DND-41 (cell line): ENCODE measurements at regions not wholly inside any gene's neighbourhood (a gene's known extent, or its start where the extent isn't known, plus 50 kb on each side); places are given as distances from the start of the nearest gene placed in this dataset.

Experiments
- ATAC-seq: fragments of 200-7000 bp; cut with Tn5 transposase; 3 replicates; pipeline ENCODE4 v1.9.1; 2021; ENCODE audit warnings: low read depth; ENCODE audit not compliant: insufficient read depth
- DNase-seq: peaks from one replicate; pipeline ENCODE4 v3.0.0-alpha.2; 2020
- H2AFZ ChIP-seq: 2 replicates; pipeline ENCODE4 v1.6.0; 2012; ENCODE audit warnings: low read depth, low read length
- H3K27ac ChIP-seq: 2 replicates; pipeline ENCODE4 v1.5.1; 2012; ENCODE audit warnings: low read length, inconsistent platforms
- H3K27me3 ChIP-seq: fragments of 200-600 bp; sonication (generic); 2 replicates; pipeline ENCODE4 v1.6.0; 2012; ENCODE audit warnings: low read length, mild to moderate bottlenecking, inconsistent platforms; ENCODE audit not compliant: insufficient read depth, poor library complexity
- H3K36me3 ChIP-seq: 2 replicates; pipeline ENCODE4 v1.5.1; 2012; ENCODE audit warnings: low read length, inconsistent platforms; ENCODE audit not compliant: insufficient read depth
- H3K4me1 ChIP-seq: 2 replicates; pipeline ENCODE4 v1.5.1; 2012; ENCODE audit warnings: mild to moderate bottlenecking, low read length; ENCODE audit not compliant: insufficient read depth
- H3K4me2 ChIP-seq: 2 replicates; pipeline ENCODE4 v1.6.0; 2012; ENCODE audit warnings: mild to moderate bottlenecking, moderate library complexity, low read length, inconsistent platforms; ENCODE audit not compliant: insufficient read depth
- H3K4me3 ChIP-seq, 2 experiments: fragments of 200-600 bp in 1 of 2; shearing (Covaris generic) in 1 of 2; 2 replicates each; pipeline ENCODE4 v1.5.1; 2012 to 2016; ENCODE audit warnings: inconsistent platforms in 2 of 2, low read length in 2 of 2, mild to moderate bottlenecking in 2 of 2, low read depth in 1 of 2, moderate library complexity in 1 of 2
- H3K79me2 ChIP-seq: 2 replicates; pipeline ENCODE4 v1.6.0; 2012; ENCODE audit warnings: low read length, inconsistent platforms; ENCODE audit not compliant: insufficient read depth
- H3K9ac ChIP-seq: 2 replicates; pipeline ENCODE4 v1.6.0; 2012; ENCODE audit warnings: low read depth, mild to moderate bottlenecking, inconsistent platforms, low read length, moderate library complexity
- H3K9me3 ChIP-seq: 2 replicates; pipeline ENCODE4 v1.5.1; 2012; ENCODE audit warnings: low read length, moderate library complexity, mild to moderate bottlenecking, inconsistent platforms; ENCODE audit not compliant: insufficient read depth, severe bottlenecking
- H4K20me1 ChIP-seq: 2 replicates; pipeline ENCODE4 v1.6.0; 2012; ENCODE audit warnings: low read length; ENCODE audit not compliant: insufficient read depth
- EZH2 ChIP-seq: IDR thresholded peaks from 3 replicates; pipeline ENCODE4 v1.6.1; 2012; ENCODE audit warnings: borderline replicate concordance, low read depth, mild to moderate bottlenecking, moderate library complexity, low read length, inconsistent platforms; ENCODE audit not compliant: severe bottlenecking
- TF ChIP-seq, protein P1 (sequence below): IDR thresholded peaks from 2 replicates; pipeline ENCODE4 v1.5.1; 2012; ENCODE audit warnings: borderline replicate concordance, low read length, moderate library complexity, mild to moderate bottlenecking; ENCODE audit not compliant: poor library complexity, severe bottlenecking; ENCODE audit errors: extremely low read depth

GRCh38 chr6:14950103-14950969 is 295.5 kb upstream of the JARID2 start:
- H3K27me3 ChIP-seq, result no peaks in the 10 kb centered on the region
- H3K9ac ChIP-seq, result no peak overlapping the region

GRCh38 chr6:14950970-14951276 is 294.9 kb upstream of the JARID2 start:
- Histone ChIP-seq H3K9ac (no peak overlapping the region), H3K9me3 (peaks cover 4% of the 10 kb centered on the region), H3K4me2 (no peak overlapping the region), H3K27me3 (no peaks in the 10 kb centered on the region), H2AFZ (no peak overlapping the region), H3K4me3 (no peak overlapping the region), H3K4me1 (no peaks in the 10 kb centered on the region), H3K27ac (no peak overlapping the region), H4K20me1 (no peaks in the 10 kb centered on the region), H3K36me3 (no peaks in the 10 kb centered on the region), H3K79me2 (no peaks in the 10 kb centered on the region)
- ATAC-seq, result no peak
- no peak for DNase-seq
- TF ChIP-seq, protein P1, sequence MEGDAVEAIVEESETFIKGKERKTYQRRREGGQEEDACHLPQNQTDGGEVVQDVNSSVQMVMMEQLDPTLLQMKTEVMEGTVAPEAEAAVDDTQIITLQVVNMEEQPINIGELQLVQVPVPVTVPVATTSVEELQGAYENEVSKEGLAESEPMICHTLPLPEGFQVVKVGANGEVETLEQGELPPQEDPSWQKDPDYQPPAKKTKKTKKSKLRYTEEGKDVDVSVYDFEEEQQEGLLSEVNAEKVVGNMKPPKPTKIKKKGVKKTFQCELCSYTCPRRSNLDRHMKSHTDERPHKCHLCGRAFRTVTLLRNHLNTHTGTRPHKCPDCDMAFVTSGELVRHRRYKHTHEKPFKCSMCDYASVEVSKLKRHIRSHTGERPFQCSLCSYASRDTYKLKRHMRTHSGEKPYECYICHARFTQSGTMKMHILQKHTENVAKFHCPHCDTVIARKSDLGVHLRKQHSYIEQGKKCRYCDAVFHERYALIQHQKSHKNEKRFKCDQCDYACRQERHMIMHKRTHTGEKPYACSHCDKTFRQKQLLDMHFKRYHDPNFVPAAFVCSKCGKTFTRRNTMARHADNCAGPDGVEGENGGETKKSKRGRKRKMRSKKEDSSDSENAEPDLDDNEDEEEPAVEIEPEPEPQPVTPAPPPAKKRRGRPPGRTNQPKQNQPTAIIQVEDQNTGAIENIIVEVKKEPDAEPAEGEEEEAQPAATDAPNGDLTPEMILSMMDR, result no peak
- TF ChIP-seq EZH2, result no peak

More at GRCh38 chr6:14950103-14950969, 295.5 kb upstream of the JARID2 start:
- ATAC-seq (no peak), DNase-seq (no peak)
- H3K27ac ChIP-seq, result no peak overlapping the region
- TF ChIP-seq, protein P1, result no peak
- no peak for TF ChIP-seq EZH2
- H3K4me1 ChIP-seq, result no peaks in the 10 kb centered on the region
- no peaks in the 10 kb centered on the region for H3K79me2 ChIP-seq
- H3K4me2 ChIP-seq, result no peak overlapping the region
- peaks cover 4% of the 10 kb centered on the region for H3K9me3 ChIP-seq
- H4K20me1 ChIP-seq, result no peaks in the 10 kb centered on the region
- no peak overlapping the region for H2AFZ ChIP-seq
- no peaks in the 10 kb centered on the region for H3K36me3 ChIP-seq
- no peak overlapping the region for H3K4me3 ChIP-seq

DNA sequence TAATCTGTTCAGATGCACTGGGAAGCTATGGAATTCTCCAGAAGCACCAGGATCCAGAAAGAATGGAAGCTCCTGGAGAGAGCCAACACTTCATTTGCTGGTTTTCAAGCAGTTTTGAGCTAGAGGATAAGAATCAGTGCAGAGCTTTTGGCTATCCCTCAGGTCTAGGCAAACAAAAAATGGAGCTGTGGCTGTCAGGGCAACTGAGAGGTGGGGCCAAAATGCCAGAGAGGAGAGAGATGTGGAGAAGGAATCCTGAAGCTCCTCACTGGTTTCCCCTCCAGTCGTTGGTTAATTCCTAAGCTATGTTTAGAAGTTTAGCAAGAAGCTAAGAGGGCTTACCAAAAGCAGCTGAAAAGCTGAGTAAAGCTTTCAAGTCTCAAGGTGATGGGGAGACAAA is 294.2 kb upstream of the JARID2 start:
- DNase-seq, result no peak
- H2AFZ ChIP-seq, result no peak overlapping the region
- no peak for TF ChIP-seq EZH2
- TF ChIP-seq, protein P1, result no peak

More for the DNA sequence above, 294.2 kb upstream of the JARID2 start:
- no peaks in the 10 kb centered on the region for H3K79me2 ChIP-seq
- H3K9me3 ChIP-seq, result peaks cover 4% of the 10 kb centered on the region
- H3K36me3 ChIP-seq, result no peaks in the 10 kb centered on the region
- no peak for ATAC-seq
- H3K4me1 ChIP-seq, result no peaks in the 10 kb centered on the region
- no peaks in the 10 kb centered on the region for H4K20me1 ChIP-seq
- H3K4me3 ChIP-seq, result no peak overlapping the region
- no peaks in the 10 kb centered on the region for H3K27me3 ChIP-seq
- H3K9ac ChIP-seq, result no peak overlapping the region
- no peak overlapping the region for H3K4me2 ChIP-seq
- no peak overlapping the region for H3K27ac ChIP-seq
